ENCODE measurements at regions not wholly inside any gene's neighbourhood (a gene's known extent, or its start where the extent isn't known, plus 50 kb on each side); places are given as distances from the start of the nearest gene placed in this dataset.

DNA sequence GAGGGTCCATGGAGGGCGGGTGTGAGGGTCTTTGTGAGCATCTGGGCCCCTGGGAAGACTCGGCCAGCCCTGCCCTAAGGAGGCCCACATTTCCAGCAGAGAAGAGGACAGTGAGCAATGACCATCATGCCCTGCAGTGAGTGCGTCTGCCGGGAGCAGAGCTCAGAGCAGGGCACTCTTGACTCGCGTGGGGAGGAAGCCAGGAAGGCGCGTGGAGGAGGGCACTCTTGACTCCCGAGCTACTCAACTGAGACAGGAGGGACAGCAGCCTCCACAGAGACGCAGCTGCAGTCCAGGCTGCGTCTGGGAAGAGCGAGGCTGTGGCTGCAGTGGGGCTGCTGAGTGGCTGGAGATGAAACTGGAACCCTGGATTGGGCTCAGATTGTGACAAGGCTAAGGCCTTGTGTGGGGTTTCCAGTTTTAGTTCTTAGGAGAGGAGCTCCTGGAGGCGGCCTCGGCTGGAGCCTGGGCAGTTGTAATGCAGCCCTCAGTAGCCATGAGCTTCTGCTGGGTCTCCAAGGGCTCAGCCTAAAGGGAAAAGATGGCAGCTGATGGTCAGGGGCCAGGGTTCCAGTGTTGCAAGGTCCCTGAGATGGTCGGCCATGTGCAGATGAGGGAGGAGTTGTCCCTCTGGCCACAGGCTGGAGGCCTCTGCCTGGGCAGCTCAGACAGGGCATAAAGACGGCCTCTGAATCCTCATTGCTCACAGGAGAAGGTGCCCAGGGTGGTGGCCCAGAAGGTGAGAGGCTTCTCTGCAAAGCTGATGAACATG, 264.7 kb upstream of the B3GAT1 start:
- 86 to 91% methylated on average over 16 of the region's 16 CpGs for WGBS, 2 donors
- intact Hi-C loops (cut with DNase I; ENCODE audit: low total_unique reads) = no loop called here
- TF ChIP-seq, protein P1, sequence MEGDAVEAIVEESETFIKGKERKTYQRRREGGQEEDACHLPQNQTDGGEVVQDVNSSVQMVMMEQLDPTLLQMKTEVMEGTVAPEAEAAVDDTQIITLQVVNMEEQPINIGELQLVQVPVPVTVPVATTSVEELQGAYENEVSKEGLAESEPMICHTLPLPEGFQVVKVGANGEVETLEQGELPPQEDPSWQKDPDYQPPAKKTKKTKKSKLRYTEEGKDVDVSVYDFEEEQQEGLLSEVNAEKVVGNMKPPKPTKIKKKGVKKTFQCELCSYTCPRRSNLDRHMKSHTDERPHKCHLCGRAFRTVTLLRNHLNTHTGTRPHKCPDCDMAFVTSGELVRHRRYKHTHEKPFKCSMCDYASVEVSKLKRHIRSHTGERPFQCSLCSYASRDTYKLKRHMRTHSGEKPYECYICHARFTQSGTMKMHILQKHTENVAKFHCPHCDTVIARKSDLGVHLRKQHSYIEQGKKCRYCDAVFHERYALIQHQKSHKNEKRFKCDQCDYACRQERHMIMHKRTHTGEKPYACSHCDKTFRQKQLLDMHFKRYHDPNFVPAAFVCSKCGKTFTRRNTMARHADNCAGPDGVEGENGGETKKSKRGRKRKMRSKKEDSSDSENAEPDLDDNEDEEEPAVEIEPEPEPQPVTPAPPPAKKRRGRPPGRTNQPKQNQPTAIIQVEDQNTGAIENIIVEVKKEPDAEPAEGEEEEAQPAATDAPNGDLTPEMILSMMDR (IDR thresholded peaks at IDR 0.05) = no peak
- no peak for TF ChIP-seq POLR2A (IDR thresholded peaks at IDR 0.05)
- DNase-seq (ENCODE audit: low spot score in 2 of 2) = peak; percentile 4 to 34
- no peak overlapping the region for H3K4me3 ChIP-seq (ENCODE audit: low read depth, poor library complexity, severe bottlenecking)

DNA sequence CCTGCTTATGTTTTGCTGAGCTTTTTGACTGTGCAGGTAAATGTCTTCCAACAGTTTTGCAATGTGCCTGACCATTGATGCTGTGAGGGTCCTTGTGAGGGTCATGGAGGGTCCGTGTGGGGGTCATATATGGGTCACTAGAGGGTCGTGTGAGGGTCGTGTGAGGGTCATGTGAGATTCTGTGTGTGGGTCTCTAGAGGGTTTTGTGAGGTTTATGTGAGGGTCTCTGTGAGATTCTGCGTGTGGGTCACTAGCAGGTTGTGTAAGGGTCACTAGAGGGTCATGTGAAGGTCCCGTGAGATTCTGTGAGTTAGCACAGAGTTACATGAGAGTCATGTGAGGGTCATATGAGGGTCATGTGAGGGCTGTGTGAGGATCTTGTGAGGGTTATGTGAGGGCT, 263.9 kb upstream of the B3GAT1 start:
- DNase-seq (ENCODE audit: low spot score in 2 of 2) = peak in 1 of 2 donors; percentile 4
- 68 to 70% methylated on average over 5 of the region's 5 CpGs for WGBS, 2 donors
- TF ChIP-seq POLR2A (IDR thresholded peaks at IDR 0.05) = no peak
- TF ChIP-seq, protein P1 (IDR thresholded peaks at IDR 0.05) = no peak
- intact Hi-C loops (cut with DNase I; ENCODE audit: low total_unique reads) = no loop called here
- no peak overlapping the region for H3K4me3 ChIP-seq (ENCODE audit: low read depth, poor library complexity, severe bottlenecking)

DNA sequence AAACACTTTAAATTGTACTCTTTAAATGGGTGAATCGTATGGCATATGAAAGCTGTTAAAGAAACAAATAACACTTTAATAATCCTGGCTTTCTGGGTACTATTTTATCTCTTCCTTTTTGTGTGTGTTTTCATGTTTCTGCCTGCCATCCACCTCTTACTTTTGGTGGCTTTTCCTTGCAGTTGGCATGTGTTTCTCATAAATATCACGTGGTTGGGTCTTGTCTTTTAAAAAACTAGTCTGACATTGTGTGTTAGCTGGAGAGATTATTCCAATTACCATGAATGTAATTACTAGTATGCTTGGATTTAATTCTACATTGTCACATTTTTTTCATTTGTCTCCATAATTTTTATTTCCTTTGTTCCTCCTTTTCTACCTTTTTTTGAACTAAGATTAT, 262.9 kb upstream of the B3GAT1 start:
- H3K4me3 ChIP-seq (ENCODE audit: low read depth, poor library complexity, severe bottlenecking) = no peak overlapping the region
- DNase-seq (ENCODE audit: low spot score in 2 of 2) = no peak
- 23 to 24% methylated on average over 2 of the region's 2 CpGs for WGBS, 2 donors
- intact Hi-C loops (cut with DNase I; ENCODE audit: low total_unique reads) = no loop called here
- TF ChIP-seq, protein P1 (IDR thresholded peaks at IDR 0.05) = no peak
- TF ChIP-seq POLR2A (IDR thresholded peaks at IDR 0.05) = no peak

DNA sequence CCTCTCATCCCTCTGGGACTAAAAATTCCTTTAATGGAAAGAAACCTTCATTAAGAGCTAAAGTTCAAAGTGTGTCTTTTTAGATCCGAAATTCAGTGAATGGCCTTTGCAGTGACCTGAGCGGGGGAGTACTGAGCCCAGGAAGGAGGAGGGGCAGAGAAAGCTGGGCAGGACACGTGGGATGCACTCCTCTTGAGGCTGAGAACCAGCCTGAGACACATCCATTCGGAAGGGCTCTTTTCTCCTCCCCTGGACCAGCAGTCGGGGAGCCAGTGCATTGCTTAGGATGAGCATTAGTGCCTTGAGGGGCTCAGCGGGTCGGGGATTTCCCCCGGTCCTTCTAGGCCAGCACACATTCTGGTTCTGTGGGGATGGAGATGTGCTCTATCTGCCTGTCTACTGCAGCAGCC, 258.9 kb upstream of the B3GAT1 start:
- intact Hi-C loops (cut with DNase I; ENCODE audit: low total_unique reads) = no loop called here
- TF ChIP-seq POLR2A (IDR thresholded peaks at IDR 0.05) = no peak
- TF ChIP-seq, protein P1 (IDR thresholded peaks at IDR 0.05) = no peak
- WGBS, 2 donors = 54 to 61% methylated on average over 5 to 8 of the region's 8 CpGs
- peak in 1 of 2 donors; percentile 56 for DNase-seq (ENCODE audit: low spot score in 2 of 2)
- no peak overlapping the region for H3K4me3 ChIP-seq (ENCODE audit: low read depth, poor library complexity, severe bottlenecking)

DNA sequence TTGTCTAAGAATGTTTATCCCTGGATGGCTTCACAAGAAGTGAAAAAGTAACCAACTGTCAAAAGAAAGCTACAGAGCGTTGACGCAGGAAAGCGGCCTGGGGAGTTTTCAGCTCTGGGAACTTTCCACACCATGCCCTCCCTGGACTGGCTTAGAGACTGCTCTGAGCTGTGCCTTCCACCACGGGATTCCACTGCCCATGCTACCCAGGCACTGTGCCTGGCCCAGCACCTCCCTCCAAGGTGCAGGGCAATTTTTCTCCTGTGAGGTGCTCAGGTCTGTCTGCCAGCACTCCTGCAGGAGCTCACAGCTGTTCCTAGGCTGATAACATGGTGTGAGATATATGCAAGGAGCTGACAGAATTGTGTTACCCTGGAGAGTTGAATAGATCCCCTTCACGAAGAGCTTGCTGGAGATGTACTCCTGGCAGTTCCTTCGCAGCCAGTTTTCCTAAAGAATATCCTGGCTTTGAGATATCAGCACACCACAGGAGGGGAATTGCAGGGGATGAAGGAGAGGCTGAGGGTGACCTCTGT, 258.3 kb upstream of the B3GAT1 start:
- no peak overlapping the region for H3K4me3 ChIP-seq (ENCODE audit: low read depth, poor library complexity, severe bottlenecking)
- peak in 1 of 2 donors; percentile 49 for DNase-seq (ENCODE audit: low spot score in 2 of 2)
- intact Hi-C loops (cut with DNase I; ENCODE audit: low total_unique reads) = no loop called here
- TF ChIP-seq, protein P1 (IDR thresholded peaks at IDR 0.05) = no peak
- TF ChIP-seq POLR2A (IDR thresholded peaks at IDR 0.05) = no peak
- 66 to 68% methylated on average over 6 of the region's 6 CpGs for WGBS, 2 donors

Data from lower leg skin (tissue), 4 donors.